Choroid plexus epithelial cell (primary cell): ENCODE measurements at regions not wholly inside any gene's neighbourhood (a gene's known extent, or its start where the extent isn't known, plus 50 kb on each side); places are given as distances from the start of the nearest gene placed in this dataset.
A peak's percentile ranks its signal among the peaks of the same experiment; 100 is the strongest.
"Not testable (repeated sequence)": the region's sequence is repeated elsewhere in the genome, so short reads cannot be mapped to it uniquely, and the experiment has no call there.

ENCODE experiments used
- DNase-seq: peaks from one replicate; pipeline ENCODE4 v3.0.0-alpha.2; 2010; ENCODE audit warnings: low read depth
- H3K4me3 ChIP-seq: 2 replicates; pipeline ENCODE4 v1.5.1; 2011; ENCODE audit warnings: low read depth, mild to moderate bottlenecking, control low read depth, low read length, moderate library complexity
- TF ChIP-seq, protein P1 (sequence below): conservative IDR thresholded peaks from 2 replicates; pipeline ENCODE4 v1.5.1; 2011; ENCODE audit warnings: low read depth, mild to moderate bottlenecking, control low read depth, inconsistent platforms, low read length, moderate library complexity

GRCh38 chr7:142562688-142563087 is 186.6 kb upstream of the PRSS1 start:
- no peak for DNase-seq
- TF ChIP-seq, protein P1, sequence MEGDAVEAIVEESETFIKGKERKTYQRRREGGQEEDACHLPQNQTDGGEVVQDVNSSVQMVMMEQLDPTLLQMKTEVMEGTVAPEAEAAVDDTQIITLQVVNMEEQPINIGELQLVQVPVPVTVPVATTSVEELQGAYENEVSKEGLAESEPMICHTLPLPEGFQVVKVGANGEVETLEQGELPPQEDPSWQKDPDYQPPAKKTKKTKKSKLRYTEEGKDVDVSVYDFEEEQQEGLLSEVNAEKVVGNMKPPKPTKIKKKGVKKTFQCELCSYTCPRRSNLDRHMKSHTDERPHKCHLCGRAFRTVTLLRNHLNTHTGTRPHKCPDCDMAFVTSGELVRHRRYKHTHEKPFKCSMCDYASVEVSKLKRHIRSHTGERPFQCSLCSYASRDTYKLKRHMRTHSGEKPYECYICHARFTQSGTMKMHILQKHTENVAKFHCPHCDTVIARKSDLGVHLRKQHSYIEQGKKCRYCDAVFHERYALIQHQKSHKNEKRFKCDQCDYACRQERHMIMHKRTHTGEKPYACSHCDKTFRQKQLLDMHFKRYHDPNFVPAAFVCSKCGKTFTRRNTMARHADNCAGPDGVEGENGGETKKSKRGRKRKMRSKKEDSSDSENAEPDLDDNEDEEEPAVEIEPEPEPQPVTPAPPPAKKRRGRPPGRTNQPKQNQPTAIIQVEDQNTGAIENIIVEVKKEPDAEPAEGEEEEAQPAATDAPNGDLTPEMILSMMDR, result no peak
- H3K4me3 ChIP-seq, result no peak overlapping the region

- not testable (repeated sequence) for DNase-seq, H3K4me3 ChIP-seq
Measured at GRCh38 chr7:142561396-142561795, 187.9 kb upstream of the PRSS1 start.

DNA sequence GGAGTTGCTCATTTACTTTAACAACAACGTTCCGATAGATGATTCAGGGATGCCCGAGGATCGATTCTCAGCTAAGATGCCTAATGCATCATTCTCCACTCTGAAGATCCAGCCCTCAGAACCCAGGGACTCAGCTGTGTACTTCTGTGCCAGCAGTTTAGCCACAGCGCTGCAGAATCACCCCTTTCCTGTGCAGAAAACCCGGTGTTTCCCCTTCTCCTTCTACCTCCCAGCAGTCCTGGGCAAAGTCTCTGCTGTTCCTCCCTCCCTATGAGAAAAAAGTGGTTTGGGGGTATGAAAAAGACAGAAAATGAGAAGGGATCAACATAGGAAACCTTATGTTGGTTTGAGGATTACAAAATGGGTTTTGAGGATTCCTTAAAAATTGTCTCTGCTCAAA is 188.5 kb upstream of the PRSS1 start:
- not testable (repeated sequence) for H3K4me3 ChIP-seq, DNase-seq

GRCh38 chr7:142560166-142560565 is 189.1 kb upstream of the PRSS1 start:
- H3K4me3 ChIP-seq, result no peak overlapping the region
- TF ChIP-seq, protein P1, result no peak
- DNase-seq, result no peak

GRCh38 chr7:142557971-142558582 is 191.2 kb upstream of the PRSS1 start:
- TF ChIP-seq, protein P1, result peak; percentile 94
- DNase-seq, result peak; percentile 89
- H3K4me3 ChIP-seq, result no peak overlapping the region

- no peak overlapping the region for H3K4me3 ChIP-seq
- TF ChIP-seq, protein P1, result peak; percentile 52
- peak; percentile 98 for DNase-seq
Measured at GRCh38 chr7:142556740-142557139, 192.5 kb upstream of the PRSS1 start.

- no peak for DNase-seq
- no peak overlapping the region for H3K4me3 ChIP-seq
- TF ChIP-seq, protein P1, result no peak
Measured at GRCh38 chr7:142554560-142555532, 194.4 kb upstream of the PRSS1 start.

DNA sequence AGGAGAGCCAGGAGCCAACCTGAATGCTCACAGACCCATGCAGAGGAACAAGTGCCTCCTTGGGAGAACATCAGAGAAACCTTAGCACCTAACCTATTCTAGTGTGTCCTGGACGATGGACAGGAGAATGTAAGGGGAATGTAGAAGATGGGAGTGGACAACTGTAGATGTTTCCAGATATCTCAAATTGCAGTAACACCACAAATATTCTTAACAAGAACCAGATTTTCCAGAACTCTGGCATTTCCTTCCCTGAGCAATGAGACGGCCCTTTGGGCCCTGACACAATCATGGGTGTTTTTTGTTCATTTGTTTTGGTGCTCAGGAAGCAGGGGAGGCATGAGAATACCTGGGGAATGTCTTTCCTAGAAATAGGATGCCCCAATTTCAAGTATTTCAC is 196.1 kb upstream of the PRSS1 start:
- DNase-seq, result no peak
- H3K4me3 ChIP-seq, result no peak overlapping the region
- TF ChIP-seq, protein P1, result no peak
